Amygdala (tissue), 56 donors: ENCODE measurements at regions not wholly inside any gene's neighbourhood (a gene's known extent, or its start where the extent isn't known, plus 50 kb on each side); places are given as distances from the start of the nearest gene placed in this dataset.

Source experiments
- DNase-seq, 56 donors: peaks; one replicate each; lab custom pipeline; 2025; lab: John Stamatoyannopoulos, UW

GRCh38 chr7:26457696-26458327, 166.2 kb downstream of the SNX10 start:
- no peak for DNase-seq

GRCh38 chr7:26458466-26459145, 166.9 kb downstream of the SNX10 start:
- DNase-seq = no peak

- no peak for DNase-seq
Measured at GRCh38 chr7:26459540-26460193, 168.0 kb downstream of the SNX10 start.

DNA sequence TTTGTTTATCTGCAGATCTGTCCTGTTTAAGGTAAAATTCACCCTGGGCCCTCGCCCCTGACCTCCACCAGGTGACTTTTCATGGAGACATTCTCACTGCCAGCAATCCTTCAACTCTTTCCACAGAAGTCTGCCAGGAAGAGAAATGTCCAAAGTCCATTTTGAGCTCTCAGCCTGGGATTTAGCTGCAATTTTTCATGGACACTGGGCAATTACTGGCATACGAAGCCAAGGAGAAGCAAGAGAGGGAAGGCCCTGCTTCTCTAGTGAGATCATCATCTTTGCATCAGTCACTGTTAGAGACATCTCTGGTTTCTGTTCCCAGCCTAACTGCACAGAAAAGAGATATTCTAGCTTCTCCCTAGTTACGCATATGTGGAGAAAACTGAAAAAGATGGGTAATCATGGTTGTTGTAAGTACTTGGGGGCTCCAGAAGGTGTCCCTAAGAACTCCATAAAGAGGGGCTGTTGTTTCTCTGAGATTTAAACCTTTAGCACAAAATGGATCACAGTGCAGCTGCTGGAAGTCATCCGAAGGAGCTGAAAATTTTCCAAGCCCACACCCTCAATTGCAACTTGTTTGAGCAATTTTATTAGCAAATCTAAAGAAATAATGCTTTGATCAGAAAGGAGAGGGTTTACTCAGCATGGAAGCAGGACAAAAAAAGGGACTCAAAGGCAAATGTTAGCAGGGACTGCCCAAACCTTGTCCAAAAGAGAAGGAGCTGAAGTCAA, 168.9 kb downstream of the SNX10 start:
- DNase-seq = no peak

- no peak for DNase-seq
Measured at GRCh38 chr7:26461518-26461917, 169.9 kb downstream of the SNX10 start.

GRCh38 chr7:26466007-26466406, 174.3 kb downstream of the SNX10 start:
- DNase-seq = no peak

DNA sequence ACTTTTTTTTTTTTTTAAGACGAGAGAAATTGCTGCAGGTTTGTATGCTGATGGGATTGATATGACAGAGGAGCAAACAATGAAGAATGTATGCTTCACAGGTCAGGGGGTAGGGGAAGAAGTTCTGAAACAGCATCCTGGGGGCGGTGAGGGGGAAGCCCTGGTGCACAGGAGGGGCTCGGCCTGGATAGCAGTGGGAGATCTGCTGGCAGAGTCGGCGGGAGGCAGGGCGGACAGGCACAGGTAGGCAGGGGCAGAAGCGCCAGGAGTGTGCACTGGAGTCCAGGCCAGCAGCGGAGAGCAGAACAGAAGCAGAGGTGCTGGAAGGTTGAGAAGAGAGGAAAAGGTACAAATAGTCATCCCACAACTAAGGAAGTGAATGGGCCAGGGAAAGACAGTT, 175.4 kb downstream of the SNX10 start:
- no peak for DNase-seq

DNA sequence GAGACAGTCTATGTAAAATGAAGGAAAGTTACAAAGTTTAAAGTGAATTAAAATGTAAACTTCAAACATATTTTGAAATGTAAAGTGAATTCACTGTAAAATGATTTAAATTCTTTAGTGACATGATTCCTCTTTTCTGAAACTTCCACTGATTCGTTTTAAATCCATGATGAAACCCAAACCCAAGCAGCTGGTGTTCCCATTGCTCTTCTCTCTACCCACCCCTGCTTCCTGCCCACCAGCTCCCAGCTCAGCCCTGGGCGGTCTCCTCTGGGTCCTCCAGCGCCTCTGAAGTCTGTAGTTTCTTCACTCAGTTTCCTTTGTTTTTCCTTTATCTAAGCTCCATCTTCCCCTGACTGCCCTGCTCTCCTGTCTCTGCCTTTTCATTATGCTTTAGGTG, 175.9 kb downstream of the SNX10 start:
- DNase-seq = no peak

DNA sequence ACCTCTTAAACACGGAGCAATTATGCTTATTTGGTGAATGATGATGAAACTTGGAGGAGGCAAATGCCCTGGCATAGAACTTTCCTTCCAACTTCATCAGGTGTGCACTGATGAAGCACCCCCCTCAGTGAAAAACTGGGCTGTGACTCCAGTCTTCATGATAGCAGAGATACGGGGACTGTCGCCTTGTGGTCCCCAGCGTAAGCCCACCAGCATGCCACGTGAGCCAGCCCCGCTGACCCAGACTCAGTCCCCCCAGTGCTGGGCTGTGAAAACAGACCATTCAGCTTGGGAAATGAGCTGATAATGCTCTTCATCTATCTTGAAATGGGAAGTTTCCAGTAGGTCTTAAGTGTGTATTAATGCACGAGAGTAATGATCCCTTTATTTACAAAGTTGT, 177.0 kb downstream of the SNX10 start:
- no peak for DNase-seq

- DNase-seq = no peak
Measured at GRCh38 chr7:26469188-26469587, 177.5 kb downstream of the SNX10 start.

- no peak for DNase-seq
Measured at GRCh38 chr7:26470691-26471090, 179.0 kb downstream of the SNX10 start.

GRCh38 chr7:26471306-26472075, 179.8 kb downstream of the SNX10 start:
- no peak for DNase-seq

GRCh38 chr7:26472971-26473370, 181.3 kb downstream of the SNX10 start:
- DNase-seq = no peak

DNA sequence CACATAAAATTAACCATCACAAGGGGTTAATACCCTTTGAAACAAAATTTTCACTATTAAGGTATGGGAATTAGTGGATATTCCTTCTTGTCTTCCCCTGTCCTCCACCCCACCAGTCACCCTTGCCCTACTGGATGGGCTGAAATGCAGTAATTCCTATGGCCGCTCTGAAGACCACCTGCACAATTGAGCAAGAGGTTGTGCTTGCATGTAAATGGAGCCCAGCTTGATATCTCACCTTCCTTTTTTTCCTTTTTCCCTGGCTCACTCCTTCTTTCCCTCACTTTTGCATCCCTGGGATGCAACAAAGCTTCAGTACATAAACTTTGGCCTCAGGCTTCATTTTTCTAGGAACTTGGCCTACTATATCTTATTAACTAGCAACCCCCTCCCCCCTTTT, 184.6 kb downstream of the SNX10 start:
- DNase-seq = no peak

- DNase-seq = no peak
Measured at GRCh38 chr7:26477381-26477990, 185.8 kb downstream of the SNX10 start.

DNA sequence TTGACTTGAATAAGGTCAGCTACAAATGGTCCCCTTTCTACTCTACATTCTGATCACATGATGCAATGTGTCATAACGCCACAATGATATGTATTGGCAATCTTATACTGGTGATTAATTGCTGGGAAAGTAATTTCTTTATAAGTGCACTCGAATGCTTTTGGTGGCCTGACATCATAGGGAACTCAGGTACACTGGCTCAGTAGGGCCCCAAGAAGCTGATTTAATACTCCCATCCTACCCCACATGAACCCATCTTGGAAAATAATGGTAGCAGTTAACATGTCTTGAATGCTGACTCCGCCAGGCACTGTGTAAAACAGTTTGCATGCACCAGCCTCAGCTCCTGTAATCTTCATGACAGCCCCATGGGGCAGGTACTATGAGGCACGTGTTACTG, 186.9 kb downstream of the SNX10 start:
- DNase-seq = no peak

GRCh38 chr7:26479581-26479980, 187.9 kb downstream of the SNX10 start:
- no peak for DNase-seq

DNA sequence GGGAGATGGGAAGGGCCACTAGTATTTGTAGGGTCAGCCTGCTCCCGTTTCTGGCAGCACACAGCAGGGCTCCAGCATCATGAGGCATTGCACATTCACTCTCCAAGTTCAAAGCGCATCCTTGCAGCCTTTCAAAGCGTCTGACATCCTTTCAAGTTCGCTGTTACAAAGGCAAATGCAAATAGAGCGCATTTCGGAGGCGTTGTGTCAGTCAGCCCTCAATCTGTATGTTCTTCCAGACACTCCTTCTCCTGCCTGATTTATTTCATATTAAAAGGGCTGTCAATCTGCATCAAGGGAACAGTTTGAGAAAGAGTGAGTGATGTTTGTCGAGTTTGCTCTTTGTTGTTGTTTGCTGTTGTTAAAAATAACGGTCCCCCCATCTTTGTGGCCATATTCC, 188.5 kb downstream of the SNX10 start:
- DNase-seq = no peak

DNA sequence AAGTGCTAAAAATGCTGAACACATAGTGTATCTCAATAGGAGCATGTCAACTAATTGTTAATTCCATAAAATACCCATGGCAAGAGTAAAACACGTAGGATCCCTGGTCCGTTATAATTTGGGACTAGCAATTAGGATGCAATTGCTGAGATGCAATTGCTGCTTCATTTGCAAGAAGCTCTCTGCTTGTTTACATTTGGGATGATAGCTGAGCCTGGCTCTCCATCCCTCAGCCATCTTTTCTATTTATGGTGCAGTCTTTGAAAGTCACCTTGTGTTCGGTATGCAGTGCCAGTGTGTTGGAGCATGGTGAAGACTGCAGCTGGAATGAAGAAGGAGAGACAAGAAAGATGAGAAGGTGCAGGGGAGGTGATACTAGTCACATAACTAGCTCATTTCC, 191.3 kb downstream of the SNX10 start:
- DNase-seq = no peak

- DNase-seq = no peak
Measured at GRCh38 chr7:26483843-26484242, 192.2 kb downstream of the SNX10 start.
